HG03460 (cell line): ENCODE measurements at regions not wholly inside any gene's neighbourhood (a gene's known extent, or its start where the extent isn't known, plus 50 kb on each side); places are given as distances from the start of the nearest gene placed in this dataset.
A peak's percentile ranks its signal among the peaks of the same experiment; 100 is the strongest.

Source experiments
- ATAC-seq: cut with Tn5 transposase; IDR thresholded peaks from one replicate; pipeline ENCODE4 v1.9.1; 2021; ENCODE audit not compliant: unreplicated experiment

DNA sequence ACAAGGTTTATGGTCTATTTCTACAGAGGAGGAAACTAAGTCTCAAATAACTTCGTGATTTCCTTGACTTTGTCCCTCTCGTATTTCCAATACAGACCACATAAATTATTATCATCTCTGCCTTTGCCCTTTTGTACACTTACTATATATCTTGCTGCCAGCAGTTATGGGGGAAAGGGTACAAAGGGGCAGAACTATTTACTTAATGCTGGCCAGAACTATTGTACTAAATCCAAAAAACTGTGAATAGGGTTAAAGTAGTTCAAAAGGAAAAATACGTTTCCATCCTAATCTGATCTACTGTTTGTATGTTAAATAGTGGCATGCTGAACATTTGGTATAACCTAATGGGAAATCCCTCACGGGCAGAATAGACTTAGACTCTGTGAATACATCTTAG, 537.3 kb upstream of the SEMA6D start:
- ATAC-seq = no peak

DNA sequence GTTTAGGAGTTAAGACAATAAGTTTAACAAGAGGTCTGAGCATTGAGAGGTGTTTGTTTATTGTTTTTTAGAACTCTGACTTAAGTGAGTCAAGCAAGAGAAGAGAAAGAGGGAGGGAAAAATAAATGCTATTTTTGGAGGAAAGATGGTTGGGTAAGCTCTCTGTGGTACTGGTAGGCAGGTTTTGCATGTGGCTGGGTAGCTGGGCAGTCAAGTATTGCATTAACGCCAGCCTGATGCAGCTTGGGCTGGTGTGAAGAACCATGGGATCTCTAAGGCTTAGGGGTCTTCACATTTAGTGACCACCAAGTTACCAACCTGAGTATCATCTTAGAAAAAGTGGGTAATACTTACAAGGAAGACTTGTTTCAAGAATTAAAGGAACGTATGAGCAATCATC, 534.5 kb upstream of the SEMA6D start:
- no peak for ATAC-seq

DNA sequence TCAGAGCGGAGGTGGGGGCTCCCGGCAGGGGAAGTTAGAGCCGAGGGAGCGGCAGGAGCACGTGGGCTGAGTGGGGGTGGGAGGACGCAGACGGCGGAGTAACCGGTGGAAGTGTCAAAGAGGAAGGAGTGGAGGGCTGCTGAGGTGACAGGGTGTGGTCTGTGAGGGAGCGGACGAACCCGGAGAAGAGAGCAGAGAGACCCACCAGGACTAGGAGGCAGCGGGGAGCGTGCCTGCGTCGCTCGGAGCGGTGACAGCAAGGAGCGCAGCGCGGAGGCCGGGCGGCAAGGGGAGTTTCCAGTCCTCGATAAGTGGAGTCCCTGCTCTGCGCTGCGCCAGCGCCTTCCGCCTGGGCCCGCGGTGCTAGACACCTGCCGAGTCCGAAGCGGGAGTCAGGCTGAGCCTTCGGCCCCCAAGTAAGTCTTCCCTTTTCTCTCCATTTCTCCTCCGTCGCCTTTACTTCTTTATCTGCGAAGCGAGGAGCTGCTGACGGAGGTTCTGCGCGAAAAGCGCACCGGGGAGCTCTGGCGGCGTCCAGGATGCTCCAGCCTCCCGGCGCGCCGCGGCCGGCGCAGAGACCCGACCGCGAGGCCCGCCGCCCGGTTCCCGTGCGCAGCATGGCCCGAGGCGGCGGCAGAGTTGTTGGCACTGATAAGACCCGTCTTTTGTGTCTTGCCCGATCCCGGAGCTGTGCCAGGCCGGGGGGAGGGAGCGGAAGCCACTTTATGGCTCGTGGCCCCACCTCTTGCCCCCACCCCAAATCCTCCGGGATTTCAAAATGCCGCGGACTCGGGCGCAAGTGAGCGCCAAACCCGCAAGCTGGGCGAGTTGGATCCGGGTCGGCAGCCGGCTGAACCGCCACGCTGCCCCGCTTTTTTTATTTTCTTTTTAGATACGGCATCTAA, 533.0 kb upstream of the SEMA6D start:
- no peak for ATAC-seq

DNA sequence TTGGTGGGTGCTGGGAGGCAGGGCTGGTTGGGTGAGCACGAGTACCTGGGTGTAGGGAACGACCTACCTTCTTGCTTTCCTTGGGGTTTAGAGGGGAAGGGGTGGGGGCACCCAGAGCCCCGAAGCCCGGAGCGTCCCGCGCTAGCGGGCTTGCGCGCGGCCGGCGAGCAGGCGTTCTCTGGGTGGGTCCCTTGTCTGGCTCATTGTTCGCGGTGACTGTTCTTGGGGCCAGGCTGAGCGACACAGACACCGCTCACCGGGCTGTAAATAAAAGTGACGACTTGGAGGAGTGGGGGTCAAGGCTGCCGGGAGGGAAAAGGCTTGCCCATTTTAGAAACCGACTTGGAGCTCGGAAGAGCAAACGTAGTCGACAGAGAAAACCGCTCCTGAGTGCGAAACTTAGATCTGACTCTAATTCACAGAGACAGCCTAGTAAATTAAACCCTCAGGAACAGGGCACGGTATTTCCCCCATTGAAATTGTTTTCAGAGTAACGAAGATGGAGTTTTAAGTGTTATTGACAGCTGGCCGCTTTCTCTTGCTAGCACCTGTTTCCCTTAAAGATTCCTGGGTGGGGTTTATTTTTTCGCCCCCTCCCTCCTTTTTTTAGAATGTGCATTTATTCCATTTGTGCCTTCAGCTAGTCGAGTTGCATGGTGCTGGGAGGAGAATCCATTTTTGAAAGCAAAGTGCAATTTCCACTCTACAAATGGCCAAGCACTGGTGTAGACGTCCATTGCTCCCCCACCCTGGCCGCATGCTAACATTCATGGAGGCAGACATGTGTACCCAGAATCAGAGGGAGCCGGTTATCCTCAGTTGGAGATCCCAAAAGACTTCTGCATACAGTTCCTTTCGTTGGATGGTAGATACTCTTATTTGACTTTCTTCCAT, 532.1 kb upstream of the SEMA6D start:
- no peak for ATAC-seq

DNA sequence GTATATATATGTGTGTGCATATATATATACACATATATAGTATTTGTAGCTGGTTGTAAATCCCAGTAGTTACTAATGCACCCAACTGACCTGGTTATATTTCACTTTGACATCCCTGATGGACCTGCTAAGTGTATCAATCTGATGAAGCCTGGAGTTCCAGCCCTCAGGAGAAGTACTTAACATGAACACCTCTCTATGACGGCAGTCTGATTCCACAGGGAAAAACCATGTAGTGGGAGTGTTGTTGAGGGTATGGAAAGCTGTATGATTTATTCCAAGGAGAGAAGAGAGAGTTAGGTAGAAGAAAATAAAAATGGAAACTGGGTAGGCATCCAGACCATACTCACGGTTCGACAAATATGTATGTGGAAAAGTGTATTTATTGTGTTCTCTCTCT, 531.2 kb upstream of the SEMA6D start:
- ATAC-seq = no peak

DNA sequence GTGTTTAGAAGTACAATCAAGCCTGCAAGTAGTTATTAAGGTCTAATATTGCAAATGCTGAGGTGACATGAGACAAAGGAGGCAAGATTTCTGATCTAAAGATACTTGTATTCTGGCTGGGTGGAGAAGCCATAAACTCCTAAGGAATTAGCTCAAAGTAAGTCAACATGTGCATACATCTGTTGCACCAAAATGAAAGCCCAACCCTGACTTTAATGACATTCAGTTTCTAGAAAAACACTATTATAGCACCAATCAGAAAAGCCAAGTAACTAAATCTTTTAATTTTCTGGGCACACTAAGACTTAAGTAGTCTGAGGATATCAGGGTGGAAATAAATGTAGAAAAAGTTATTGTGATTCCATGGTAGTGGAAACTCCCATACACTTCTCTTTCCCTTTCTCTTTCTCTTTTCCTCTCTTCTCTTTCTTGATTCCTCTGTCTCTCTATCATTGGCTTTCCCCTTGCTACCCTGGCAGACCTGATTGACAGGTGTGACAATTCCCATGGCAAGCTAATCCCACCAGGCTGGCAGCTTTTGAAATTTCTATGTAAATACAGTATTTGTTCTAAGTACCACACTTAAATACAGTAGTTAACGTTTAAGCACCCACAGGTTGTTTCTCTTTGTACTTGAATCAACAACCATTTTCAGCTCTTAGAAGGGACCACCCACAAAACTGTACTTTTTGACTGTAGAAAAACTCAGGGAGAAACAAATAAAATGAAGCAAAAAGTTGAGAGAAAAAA, 528.4 kb upstream of the SEMA6D start:
- no peak for ATAC-seq

DNA sequence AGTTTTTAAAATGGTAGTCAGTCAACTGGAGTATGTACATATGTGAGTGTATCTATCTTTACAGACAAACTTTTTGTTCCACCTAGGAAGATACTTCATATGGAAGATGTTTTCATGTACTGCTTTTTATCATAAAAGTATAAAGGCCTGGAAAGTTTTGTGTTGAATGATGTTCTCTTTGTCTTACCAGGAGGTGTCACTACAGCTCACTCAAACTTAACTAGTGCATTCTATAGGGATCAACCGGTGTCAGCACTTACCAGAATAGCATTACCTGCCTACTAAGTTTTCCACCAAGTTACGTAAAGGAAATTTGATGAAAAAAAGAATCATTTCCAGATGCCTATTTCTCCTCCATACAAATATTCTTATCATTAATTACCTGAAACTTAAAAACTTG, 522.6 kb upstream of the SEMA6D start:
- ATAC-seq = no peak

DNA sequence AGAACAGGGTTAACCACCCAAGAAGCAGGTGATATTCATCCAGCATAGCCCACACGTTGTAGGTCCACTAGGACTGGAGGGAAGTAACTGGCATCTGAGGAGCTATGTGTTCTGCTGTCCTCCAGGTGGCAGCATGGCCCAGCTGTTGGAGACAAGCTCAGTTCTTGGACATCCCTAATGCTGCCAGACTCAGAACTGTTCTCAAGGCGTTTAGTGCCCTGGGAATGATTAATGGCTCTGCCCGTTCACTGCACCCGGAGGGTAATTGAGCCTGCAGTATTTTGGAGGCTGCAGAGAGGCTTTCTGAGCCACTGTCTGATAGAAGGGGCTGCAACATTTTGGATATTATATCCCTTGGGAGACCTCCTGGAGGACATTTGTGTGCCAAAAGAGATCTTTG, 521.3 kb upstream of the SEMA6D start:
- ATAC-seq = peak; percentile 94

DNA sequence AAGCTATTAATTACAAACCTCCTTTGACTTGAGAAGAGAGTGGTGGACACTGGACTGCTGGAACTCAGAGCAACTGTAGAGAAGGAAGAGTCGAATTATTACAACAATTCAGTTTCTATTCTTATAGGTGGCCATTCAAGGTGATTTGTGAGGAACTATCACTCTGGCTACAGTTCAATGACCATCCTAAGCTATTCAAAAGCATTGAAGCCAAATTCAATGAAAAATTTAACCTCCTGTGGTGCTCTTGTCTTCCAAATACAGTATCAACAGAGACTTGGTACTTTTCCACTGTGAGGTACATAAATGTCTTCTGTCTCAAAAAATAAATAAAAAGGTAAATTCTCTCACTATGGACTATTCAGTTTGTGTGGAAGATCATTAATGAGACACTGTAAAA, 513.3 kb upstream of the SEMA6D start:
- no peak for ATAC-seq

DNA sequence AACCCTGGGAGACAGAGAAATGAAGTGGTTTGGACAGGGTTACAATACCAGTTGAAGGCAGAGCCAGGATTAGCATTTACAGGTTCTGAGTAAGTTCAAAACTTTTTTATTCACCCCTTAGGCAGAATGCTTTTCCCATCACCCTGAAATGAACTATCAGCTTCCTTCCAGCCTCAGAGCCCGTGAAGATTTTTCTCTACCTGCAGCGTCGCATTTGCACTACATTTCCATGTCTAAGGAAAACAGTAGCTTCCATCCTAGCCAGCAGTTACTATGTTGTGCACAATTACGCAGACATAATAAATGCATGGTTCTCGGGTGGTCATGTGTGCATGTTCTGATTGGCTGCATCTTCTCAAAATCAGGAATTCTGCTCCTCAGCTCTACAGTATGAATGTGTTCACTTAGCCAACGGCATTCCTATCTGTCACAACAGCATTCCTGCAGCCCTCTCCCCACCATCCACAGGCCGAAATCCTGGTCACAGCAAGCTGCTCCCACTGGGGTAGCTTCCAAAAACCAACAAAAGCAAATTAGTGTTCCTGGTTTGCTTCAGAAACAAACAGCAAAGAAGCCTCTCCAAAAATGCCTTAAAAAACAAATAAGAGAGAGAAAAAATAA, 510.8 kb upstream of the SEMA6D start:
- ATAC-seq = no peak

DNA sequence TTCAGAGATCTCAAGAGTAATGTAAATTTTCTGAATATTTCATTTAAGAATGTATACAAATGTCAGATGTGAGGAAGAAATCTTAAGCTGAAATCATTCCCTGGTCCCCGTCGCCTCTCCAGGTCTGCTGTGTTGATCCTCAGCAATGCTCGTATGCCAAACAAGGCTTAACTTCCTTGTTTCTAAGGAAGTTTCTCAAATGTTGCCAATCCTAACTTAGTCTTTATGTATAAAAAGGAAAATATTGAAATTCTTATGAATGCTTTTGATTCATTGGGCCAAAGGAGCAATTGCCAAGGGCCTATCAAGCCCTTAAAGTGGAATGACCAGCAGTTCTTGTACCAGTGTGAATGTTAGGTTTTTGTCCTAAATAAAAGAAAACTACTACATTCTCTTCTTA, 507.7 kb upstream of the SEMA6D start:
- no peak for ATAC-seq

DNA sequence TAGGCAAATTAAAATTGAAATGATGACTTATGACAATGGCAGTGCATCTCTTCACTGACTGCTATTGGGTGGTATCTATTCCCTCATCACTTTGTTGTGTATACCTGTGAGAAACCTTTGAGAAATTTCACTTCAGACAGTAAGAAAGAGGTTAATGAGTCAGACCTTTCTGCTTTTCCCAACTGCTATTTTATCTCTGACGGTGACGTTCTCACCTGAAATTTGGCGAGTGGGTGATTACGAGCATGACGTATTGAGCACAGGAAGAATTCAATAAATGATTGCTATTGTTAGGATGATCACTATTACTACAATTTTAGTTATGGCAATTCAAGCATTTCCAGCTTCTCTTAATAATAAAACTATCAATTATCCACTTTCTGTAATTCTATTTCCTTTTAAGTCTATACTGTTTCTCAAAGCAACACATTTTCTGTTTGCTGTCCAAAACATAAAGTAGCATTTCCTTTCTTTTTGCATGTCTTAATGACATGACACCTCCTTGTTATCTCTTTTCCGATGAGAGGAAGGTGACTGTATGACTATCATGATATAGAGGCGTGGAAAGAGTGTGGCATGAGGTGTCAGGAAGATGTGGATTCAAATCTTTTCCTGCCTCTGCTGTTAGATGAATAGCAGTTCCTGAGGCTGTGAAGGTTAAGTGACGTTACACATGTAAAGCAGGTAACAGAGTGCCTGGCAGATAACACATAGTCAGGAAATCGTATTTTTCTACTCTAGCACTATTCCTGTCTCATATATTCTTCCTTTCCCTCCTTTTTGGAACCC, 504.9 kb upstream of the SEMA6D start:
- no peak for ATAC-seq

DNA sequence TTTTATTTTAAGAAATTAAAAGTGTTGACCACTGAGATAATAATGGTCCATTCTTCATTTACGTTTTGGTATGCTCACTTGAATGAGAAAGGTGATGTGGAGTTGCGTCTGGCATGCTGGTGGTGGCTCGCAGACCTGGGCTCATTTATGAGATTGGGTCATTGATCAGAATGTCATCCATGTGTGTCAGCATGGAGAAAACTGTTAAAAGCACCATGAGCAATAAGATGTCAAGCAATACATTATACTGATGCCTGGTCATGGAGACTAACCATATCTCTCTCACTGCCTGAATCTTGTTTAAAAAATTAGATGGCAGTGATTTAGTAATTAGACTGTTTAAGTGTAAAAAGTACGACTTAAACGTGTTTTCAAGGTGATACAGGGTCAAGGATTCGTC, 503.4 kb upstream of the SEMA6D start:
- no peak for ATAC-seq

DNA sequence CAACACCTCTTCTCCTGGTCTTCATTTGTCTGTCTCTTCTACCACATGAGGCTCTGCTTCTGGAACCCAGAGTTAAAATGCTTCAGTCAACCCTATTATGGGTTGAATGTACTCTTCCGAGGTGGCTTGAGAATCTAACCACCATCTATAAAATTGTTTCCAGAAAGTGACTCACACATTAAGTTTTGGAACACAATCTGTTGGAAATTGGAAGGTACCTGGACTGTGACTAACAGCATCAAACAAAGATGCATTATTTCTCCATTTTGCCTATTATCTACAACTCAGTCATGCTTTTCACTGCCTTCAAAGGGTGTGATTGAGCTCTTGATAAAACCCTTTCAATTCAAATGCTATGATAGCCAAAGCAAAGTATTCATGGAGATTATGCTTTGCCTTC, 499.0 kb upstream of the SEMA6D start:
- no peak for ATAC-seq

DNA sequence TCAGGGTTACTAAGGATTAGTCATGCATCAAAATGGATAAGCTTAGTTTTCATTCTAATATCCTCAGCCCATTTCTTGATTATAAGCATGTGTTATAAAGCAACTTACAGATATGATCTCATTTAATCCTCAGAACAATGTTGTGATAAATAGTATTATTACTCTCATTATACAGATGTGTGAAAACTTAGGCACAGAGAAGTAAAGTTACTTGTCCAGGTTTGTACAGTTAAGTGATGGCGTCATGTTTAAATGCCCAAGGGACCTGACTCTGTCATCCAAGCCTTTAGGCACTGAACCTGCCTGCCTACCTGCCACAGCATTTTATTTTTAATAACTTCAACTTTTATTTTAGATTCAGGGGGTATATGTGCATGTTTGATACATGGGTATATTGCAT, 472.9 kb upstream of the SEMA6D start:
- ATAC-seq = no peak

DNA sequence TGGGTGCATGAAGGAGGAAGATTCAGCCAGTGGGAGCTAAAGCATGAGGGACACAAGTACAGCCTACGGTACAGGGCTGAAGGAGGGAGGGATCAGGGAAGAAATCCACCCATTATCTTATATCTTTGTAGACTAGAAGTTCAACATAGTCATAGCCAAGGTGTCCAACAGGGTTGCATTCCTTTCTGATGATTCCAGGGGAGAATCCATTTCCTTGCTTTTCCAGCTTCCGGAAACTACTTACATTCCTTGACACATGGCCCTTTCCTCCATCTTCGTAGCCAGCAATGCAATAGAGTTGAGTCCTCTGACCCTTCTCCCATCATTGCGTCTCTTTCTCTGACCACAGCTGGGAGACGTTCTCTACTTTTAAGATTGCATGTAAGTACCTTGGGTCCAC, 471.0 kb upstream of the SEMA6D start:
- ATAC-seq = no peak

DNA sequence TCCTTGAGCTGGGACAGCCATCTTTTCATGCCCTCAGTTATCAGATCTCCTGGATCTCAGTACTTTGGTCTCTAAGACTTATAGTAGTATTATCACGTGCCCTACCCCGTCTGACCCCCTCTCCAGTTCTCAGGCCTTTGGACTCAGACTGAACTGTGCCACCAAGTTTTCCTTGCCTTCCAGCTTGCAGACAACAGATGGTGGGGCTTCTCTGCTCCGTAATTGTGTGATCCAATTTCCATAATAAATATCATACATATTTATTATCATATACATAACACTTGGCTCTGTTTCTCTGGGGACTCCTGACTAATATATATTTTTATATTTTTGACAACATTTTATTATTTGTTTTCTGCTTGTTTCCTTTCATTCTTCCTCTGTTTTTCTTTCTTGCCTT, 458.8 kb upstream of the SEMA6D start:
- ATAC-seq = no peak

DNA sequence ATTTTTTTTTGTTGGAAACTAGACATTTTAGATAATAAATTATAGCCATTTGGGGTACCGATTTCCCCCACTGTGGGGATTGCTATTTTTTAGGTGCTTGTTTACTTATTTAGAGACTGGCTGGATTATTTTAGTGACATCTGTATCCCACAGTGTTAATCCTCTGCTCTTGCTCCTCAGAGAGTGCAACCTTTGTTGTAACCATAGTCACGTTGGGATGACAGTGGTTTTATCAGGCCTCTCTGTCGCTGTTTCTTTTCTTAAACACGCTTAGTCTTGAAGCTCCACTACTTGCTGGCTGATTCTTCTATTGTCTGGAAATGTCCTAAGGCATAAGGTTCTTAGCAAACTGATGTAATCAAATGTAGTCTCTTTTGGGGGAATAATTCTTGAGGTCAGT, 451.6 kb upstream of the SEMA6D start:
- no peak for ATAC-seq

DNA sequence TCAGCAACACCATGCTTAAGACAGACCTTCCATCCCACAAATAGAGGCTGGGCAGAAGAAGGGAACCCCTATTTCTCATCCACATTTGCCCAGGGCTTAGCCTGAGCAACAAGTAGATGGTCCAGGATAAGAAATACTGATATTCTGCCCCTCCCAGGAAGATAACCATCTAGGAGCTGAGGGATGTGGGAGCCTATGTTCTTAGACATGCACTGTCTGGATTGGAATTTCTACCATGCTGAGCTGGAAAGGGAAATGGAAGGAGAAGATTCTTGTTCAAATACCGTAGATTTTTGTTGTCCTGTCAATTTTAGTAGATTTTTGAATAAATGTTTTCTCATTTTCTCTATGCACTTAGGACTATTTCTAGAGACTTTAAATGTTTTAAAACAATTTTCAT, 450.7 kb upstream of the SEMA6D start:
- ATAC-seq = no peak

DNA sequence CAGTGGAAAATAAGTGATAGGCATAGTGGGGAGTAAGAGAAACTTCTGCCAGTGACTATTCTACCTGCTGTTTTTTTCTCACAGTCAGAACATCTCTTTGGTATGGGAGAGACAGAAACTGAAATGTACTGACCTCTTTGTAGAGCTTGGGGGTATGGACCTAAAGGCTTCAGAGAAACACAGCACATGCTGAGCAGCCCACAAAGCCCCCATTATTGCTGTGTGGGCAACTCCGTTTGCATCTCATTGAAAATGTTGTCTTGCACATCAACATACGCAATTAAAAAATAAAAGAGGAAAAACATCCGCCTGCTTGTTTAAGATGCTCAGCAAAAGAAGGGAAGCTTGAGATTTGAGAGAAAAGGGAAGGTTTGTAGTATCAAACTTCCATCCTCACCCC, 443.4 kb upstream of the SEMA6D start:
- ATAC-seq = no peak
